Heart left ventricle (tissue), 16 donors: ENCODE measurements at regions not wholly inside any gene's neighbourhood (a gene's known extent, or its start where the extent isn't known, plus 50 kb on each side); places are given as distances from the start of the nearest gene placed in this dataset.

Source experiments
- ATAC-seq, 4 donors: fragments of 200-7000 bp; cut with Tn5 transposase; one replicate each; pipeline ENCODE4 v1.9.1; 2020 to 2022; ENCODE audit warnings: moderate library complexity in 4 of 4, mild to moderate bottlenecking in 3 of 4, moderate number of reproducible peaks in 1 of 4
- DNase-seq, 5 donors: peaks; one replicate each; pipeline ENCODE4 v3.0.0-alpha.2; 2020
- H3K27ac ChIP-seq, 12 donors: fragments of 200-600 bp; sonication (generic) in 4 of 12; one replicate each; pipeline versions ENCODE4 v1.5.0 to v1.8.0; 2016 to 2022; ENCODE audit warnings: mild to moderate bottlenecking in 2 of 12
- H3K27me3 ChIP-seq, 9 donors: fragments of 200-600 bp; sonication (generic) in 2 of 9; one replicate each; pipeline versions ENCODE4 v1.5.1 to v1.8.0; 2016 to 2022; ENCODE audit warnings: mild to moderate bottlenecking in 3 of 9
- H3K36me3 ChIP-seq, 9 donors: fragments of 200-600 bp; sonication (generic) in 2 of 9; one replicate each; pipeline versions ENCODE4 v1.5.0 to v1.8.0; 2018 to 2022; ENCODE audit warnings: mild to moderate bottlenecking in 2 of 9
- H3K4me1 ChIP-seq, 12 donors: fragments of 200-600 bp; sonication (generic) in 4 of 12; one replicate each; pipeline versions ENCODE4 v1.5.0 to v1.8.0; 2016 to 2022; ENCODE audit warnings: mild to moderate bottlenecking in 3 of 12
- H3K4me3 ChIP-seq, 12 donors: fragments of 200-600 bp; sonication (generic) in 4 of 12; one replicate each; pipeline versions ENCODE4 v1.5.0 to v1.8.0; 2017 to 2022; ENCODE audit warnings: mild to moderate bottlenecking in 9 of 12, moderate library complexity in 4 of 12
- H3K9me3 ChIP-seq, 12 donors: fragments of 200-600 bp; sonication (generic) in 4 of 12; one replicate each; pipeline versions ENCODE4 v1.5.0 to v1.8.0; 2016 to 2022; ENCODE audit warnings: mild to moderate bottlenecking in 1 of 12
- CTCF ChIP-seq, 12 donors: fragments of 200-600 bp; sonication (generic) in 4 of 12; IDR thresholded peaks; one replicate each; pipeline versions ENCODE4 v1.5.0 to v1.8.0; 2018 to 2022; ENCODE audit warnings: antibody characterized with exemption in 12 of 12, mild to moderate bottlenecking in 5 of 12
- POLR2A ChIP-seq, 2 donors: fragments of 450-650 bp; IDR thresholded peaks; one replicate each; pipeline ENCODE4 v1.6.1; 2017; ENCODE audit warnings: antibody characterized with exemption in 2 of 2, mild to moderate bottlenecking in 2 of 2, moderate library complexity in 2 of 2
- WGBS, 4 donors: extraction: QIAGEN DNeasy Blood & Tissue Kit in 2 of 4; methylation state at CpG; one replicate each; pipeline versions ENCODE4 v1.1.5 to v1.1.7; 2013 to 2018; 5-methylcytosine and 5-hydroxymethylcytosine counted together
- intact Hi-C, 10 donors: fragments of 100-400 bp; cut with DNase I; formaldehyde crosslinking; loops; one replicate each; pipeline versions ENCODE4 v1.11.1 to v1.14.2; 2022
- donor health status: ischemic (EF 13 %, LVEDD 7.1; RV severe dilation, severe dysfunction).
- donor health status: healthy with polysubstance abuse.
- donor health status: DM: no; HTN: yes; CAD: no.
- donor health status: DM: no; HTN: no; CAD: no.
- donor health status: ischemic (EF 25% LVEDD 6.9; RV normal size, moderate dysfunction).
- donor health status: ischemic (EF 25% LVEDD 5.7; RV mildly dilated, moderate dysfunction).
- donor health status: healthy.
- donor health status: DM: yes; HTN: yes; CAD: no.
- donor health status: ischemic (EF 35%, LVEDD 5.7; RV mildly dilated, moderate dysfunction).
- donor health status: nonischemic (EF 11% LVEDD 7.7; RV severe dilation, severe dysfunction).
- donor health status: DM: yes; HTN: yes; CAD: no.
- donor health status: PGD.
- donor health status: ischemic (EF 29% LVEDD 5.4; RV normal size, mild dysfunction).
- donor health status: nonischemic (EF 23%, LVEDD 6.1; RV moderate dilation, normal function).

GRCh38 chr7:21192657-21193056 lies 235.2 kb upstream of the SP4 start:
- no peak overlapping the region for H3K4me3 ChIP-seq
- intact Hi-C loops, result no loop called here
- TF ChIP-seq POLR2A (IDR thresholded peaks at IDR 0.05), result no peak
- H3K36me3 ChIP-seq, result no peaks in the 10 kb centered on the region
- 60 to 75% (median 69%) methylated on average over 2 of the region's 2 CpGs for WGBS, 4 donors
- DNase-seq, result no peak
- ATAC-seq, result no peak
- no peaks in the 10 kb centered on the region for H3K4me1 ChIP-seq
- no peaks in the 10 kb centered on the region for H3K27me3 ChIP-seq
- no peaks in the 10 kb centered on the region for H3K9me3 ChIP-seq
- no peak overlapping the region for H3K27ac ChIP-seq

- Histone ChIP-seq H3K4me1 (no peaks in the 10 kb centered on the region), H3K27ac (no peak overlapping the region), H3K4me3 (no peak overlapping the region), H3K9me3 (no peaks in the 10 kb centered on the region), H3K27me3 (no peaks in the 10 kb centered on the region), H3K36me3 (no peaks in the 10 kb centered on the region)
- intact Hi-C loops, result no loop called here
- DNase-seq (no peak), ATAC-seq (no peak)
- WGBS, 4 donors, result 60 to 79% (median 70%) methylated on average over 2 of the region's 2 CpGs
- no peak for TF ChIP-seq CTCF (IDR thresholded peaks at IDR 0.05)
- TF ChIP-seq POLR2A (IDR thresholded peaks at IDR 0.05), result no peak
Observed at GRCh38 chr7:21193895-21194294, 234.0 kb upstream of the SP4 start.

- no peaks in the 10 kb centered on the region for H3K9me3 ChIP-seq
- ATAC-seq (no peak), DNase-seq (no peak)
- no peak overlapping the region for H3K27ac ChIP-seq
- no peaks in the 10 kb centered on the region for H3K27me3 ChIP-seq
- H3K4me3 ChIP-seq, result no peak overlapping the region
- intact Hi-C loops, result no loop called here
- WGBS, 4 donors, result 79 to 84% (median 82%) methylated on average over 4 of the region's 4 CpGs
- H3K36me3 ChIP-seq, result no peaks in the 10 kb centered on the region
- TF ChIP-seq CTCF (IDR thresholded peaks at IDR 0.05) (no peak), POLR2A (IDR thresholded peaks at IDR 0.05) (no peak)
- no peaks in the 10 kb centered on the region for H3K4me1 ChIP-seq
Observed at GRCh38 chr7:21194936-21195335, 232.9 kb upstream of the SP4 start.

GRCh38 chr7:21198921-21199320 lies 229.0 kb upstream of the SP4 start:
- intact Hi-C loops, result no loop called here
- ATAC-seq (no peak), DNase-seq (no peak)
- Histone ChIP-seq H3K4me1 (no peaks in the 10 kb centered on the region), H3K27ac (no peak overlapping the region), H3K27me3 (peaks cover 0 to 8% (median 0%) of the 10 kb centered on the region in 9 donors), H3K9me3 (no peaks in the 10 kb centered on the region), H3K4me3 (no peak overlapping the region), H3K36me3 (no peaks in the 10 kb centered on the region)
- TF ChIP-seq CTCF (IDR thresholded peaks at IDR 0.05), result no peak
- no peak for TF ChIP-seq POLR2A (IDR thresholded peaks at IDR 0.05)
- WGBS, 4 donors, result 87 to 96% (median 91%) methylated on average over 1 of the region's 1 CpG

- WGBS, 4 donors, result 52 to 75% (median 67%) methylated on average over 7 of the region's 7 CpGs
Observed at GRCh38 chr7:21200503-21200902, 227.4 kb upstream of the SP4 start.

More at GRCh38 chr7:21200503-21200902, 227.4 kb upstream of the SP4 start:
- no peak for DNase-seq
- Histone ChIP-seq H3K27ac (no peak overlapping the region), H3K4me3 (no peak overlapping the region), H3K4me1 (no peaks in the 10 kb centered on the region), H3K36me3 (no peaks in the 10 kb centered on the region), H3K27me3 (peaks cover 0 to 8% (median 0%) of the 10 kb centered on the region in 9 donors), H3K9me3 (no peaks in the 10 kb centered on the region)
- intact Hi-C loops, result no loop called here
- TF ChIP-seq CTCF (IDR thresholded peaks at IDR 0.05) (no peak), POLR2A (IDR thresholded peaks at IDR 0.05) (no peak)
- ATAC-seq, result no peak
